H1 (cell line): ENCODE measurements at regions not wholly inside any gene's neighbourhood (a gene's known extent, or its start where the extent isn't known, plus 50 kb on each side); places are given as distances from the start of the nearest gene placed in this dataset.

Experiments used
- CTCF ChIA-PET: fragments of 300-600 bp; sonication (Branson Sonifier 250); formaldehyde crosslinking; loops from one replicate; lab custom pipeline; 2021; ENCODE audit not compliant: partially characterized antibody; lab: Charles Lee
- POLR2A ChIA-PET: fragments of 300-600 bp; sonication (Branson Sonifier 250); formaldehyde crosslinking; loops from one replicate; lab custom pipeline; 2021; ENCODE audit warnings: inconsistent platforms; ENCODE audit not compliant: partially characterized antibody; lab: Charles Lee
- DNase-seq, 2 experiments: peaks; one replicate each; pipeline versions ENCODE4 v3.0.0 to v3.0.0-alpha.2; 2010 to 2022; ENCODE audit warnings: low spot score in 2 of 2, low read depth in 1 of 2, mixed read lengths in 1 of 2
- FAIRE-seq: peaks from 2 replicates; lab custom pipeline; 2011; peaks lifted over from hg19 to GRCh38; lab: Jason Lieb, UNC
- H2AFZ ChIP-seq: 2 replicates; pipeline ENCODE4 v1.8.1; 2012; ENCODE audit warnings: low read length, inconsistent platforms
- H2AK5ac ChIP-seq: 2 replicates; pipeline ENCODE4 v1.6.1; 2013; ENCODE audit warnings: low read depth, low read length
- H2BK120ac ChIP-seq: replicated peaks from 2 replicates; pipeline ENCODE3; 2013; ENCODE audit warnings: low read depth, low read length, inconsistent platforms
- H2BK12ac ChIP-seq: 2 replicates; pipeline ENCODE4 v1.6.1; 2013; ENCODE audit warnings: low read depth, low read length
- H2BK15ac ChIP-seq: 2 replicates; pipeline ENCODE4 v1.6.1; 2013; ENCODE audit warnings: low read length
- H2BK20ac ChIP-seq: 2 replicates; pipeline ENCODE4 v1.6.1; 2013; ENCODE audit warnings: low read length
- H2BK5ac ChIP-seq: 2 replicates; pipeline ENCODE4 v1.6.1; 2013; ENCODE audit warnings: low read depth, low read length
- H3K14ac ChIP-seq: 2 replicates; pipeline ENCODE4 v1.6.1; 2013; ENCODE audit warnings: inconsistent platforms; ENCODE audit not compliant: insufficient read length
- H3K18ac ChIP-seq: 2 replicates; pipeline ENCODE4 v1.6.1; 2013; ENCODE audit warnings: low read length; ENCODE audit errors: extremely low read depth
- H3K23ac ChIP-seq: 2 replicates; pipeline ENCODE4 v1.6.1; 2013; ENCODE audit warnings: inconsistent platforms; ENCODE audit not compliant: insufficient read length
- H3K23me2 ChIP-seq: 2 replicates; pipeline ENCODE4 v1.6.1; 2013; ENCODE audit warnings: low read depth, low read length
- H3K27ac ChIP-seq: 2 replicates; pipeline ENCODE4 v1.6.1; 2011; ENCODE audit warnings: low read depth, low read length, inconsistent platforms
- H3K27me3 ChIP-seq, 4 experiments: replicated peaks in 1 of 4; 1 replicate in 1 of 4; 2 replicates in 3 of 4; pipeline versions ENCODE4 v1.6.1 to v1.8.1; 2011 to 2013; ENCODE audit warnings: low read length in 3 of 4, mild to moderate bottlenecking in 3 of 4, inconsistent platforms in 2 of 4, mixed read lengths in 2 of 4, moderate library complexity in 1 of 4; ENCODE audit not compliant: control insufficient read depth in 3 of 4, insufficient read depth in 3 of 4; ENCODE audit errors: extremely low read depth in 1 of 4
- H3K36me3 ChIP-seq, 4 experiments: 2 replicates each; pipeline versions ENCODE4 v1.6.1 to v1.8.1; 2011 to 2013; ENCODE audit warnings: mild to moderate bottlenecking in 4 of 4, low read length in 3 of 4, moderate library complexity in 2 of 4, control low read depth in 1 of 4, inconsistent platforms in 1 of 4; ENCODE audit not compliant: insufficient read depth in 4 of 4, control insufficient read depth in 2 of 4
- H3K4ac ChIP-seq: replicated peaks from 2 replicates; pipeline ENCODE3; 2013; ENCODE audit warnings: low read length, low read depth, mixed read lengths, inconsistent platforms; ENCODE audit not compliant: insufficient read length
- H3K4me1 ChIP-seq, 4 experiments: replicated peaks in 1 of 4; 1 replicate in 1 of 4; 2 replicates in 3 of 4; pipeline versions ENCODE4 v1.6.1 to v1.8.1; 2011 to 2013; ENCODE audit warnings: low read length in 3 of 4, inconsistent platforms in 2 of 4, mixed read lengths in 1 of 4; ENCODE audit not compliant: insufficient read depth in 4 of 4, control insufficient read depth in 3 of 4
- H3K4me2 ChIP-seq, 2 experiments: 2 replicates each; pipeline versions ENCODE4 v1.6.1 to v1.8.1; 2011 to 2013; ENCODE audit warnings: low read depth in 2 of 2, low read length in 2 of 2, control low read depth in 1 of 2, inconsistent platforms in 1 of 2, mild to moderate bottlenecking in 1 of 2; ENCODE audit not compliant: insufficient read depth in 1 of 2
- H3K4me3 ChIP-seq, 4 experiments: fragments of 200-600, 300-600 bp in 1 of 4; sonication (generic), shearing (Covaris generic), sonication (Bioruptor Twin) in 1 of 4; 2 replicates each; pipeline versions ENCODE4 v1.5.1 to v1.8.1; 2011 to 2016; ENCODE audit warnings: low read length in 4 of 4, low read depth in 3 of 4, control low read depth in 2 of 4, inconsistent platforms in 2 of 4, mild to moderate bottlenecking in 2 of 4, mixed read lengths in 1 of 4, moderate library complexity in 1 of 4; ENCODE audit not compliant: insufficient read depth in 2 of 4; ENCODE audit errors: extremely low read depth in 1 of 4
- H3K56ac ChIP-seq: replicated peaks from 2 replicates; pipeline ENCODE3; 2013; ENCODE audit warnings: low read depth, mild to moderate bottlenecking, mixed read lengths, low read length, inconsistent platforms; ENCODE audit not compliant: insufficient read length
- H3K79me1 ChIP-seq: 2 replicates; pipeline ENCODE4 v1.6.1; 2013; ENCODE audit warnings: low read depth, low read length, control low read depth
- H3K79me2 ChIP-seq, 2 experiments: 2 replicates each; pipeline versions ENCODE4 v1.6.1 to v1.8.1; 2012 to 2013; ENCODE audit warnings: low read length in 2 of 2, mild to moderate bottlenecking in 2 of 2, inconsistent platforms in 1 of 2; ENCODE audit not compliant: insufficient read depth in 2 of 2, control insufficient read depth in 1 of 2
- H3K9ac ChIP-seq, 4 experiments: replicated peaks in 1 of 4; 1 replicate in 1 of 4; 2 replicates in 3 of 4; pipeline versions ENCODE4 v1.6.1 to v1.8.1; 2011 to 2013; ENCODE audit warnings: low read depth in 3 of 4, low read length in 3 of 4, control low read depth in 2 of 4, mild to moderate bottlenecking in 2 of 4, moderate library complexity in 2 of 4, inconsistent platforms in 1 of 4; ENCODE audit errors: extremely low read depth in 1 of 4
- H3K9me3 ChIP-seq, 2 experiments: 2 replicates each; pipeline versions ENCODE4 v1.6.1 to v1.8.1; 2012 to 2013; ENCODE audit warnings: mild to moderate bottlenecking in 2 of 2, moderate library complexity in 2 of 2, control low read depth in 1 of 2, inconsistent platforms in 1 of 2, low read depth in 1 of 2, low read length in 1 of 2, mixed read lengths in 1 of 2; ENCODE audit not compliant: insufficient read depth in 2 of 2
- H4K20me1 ChIP-seq, 2 experiments: replicated peaks in 1 of 2; 2 replicates each; pipeline versions ENCODE3 to v1.8.1; 2011 to 2013; ENCODE audit warnings: inconsistent platforms in 2 of 2, low read length in 2 of 2, mild to moderate bottlenecking in 1 of 2; ENCODE audit not compliant: insufficient read depth in 2 of 2, control insufficient read depth in 1 of 2
- H4K5ac ChIP-seq: 2 replicates; pipeline ENCODE4 v1.6.1; 2013; ENCODE audit warnings: low read length, low read depth, mixed read lengths, inconsistent platforms; ENCODE audit not compliant: insufficient read length
- H4K8ac ChIP-seq: 2 replicates; pipeline ENCODE4 v1.8.0; 2013; ENCODE audit warnings: mild to moderate bottlenecking, moderate library complexity, low read length, inconsistent platforms; ENCODE audit not compliant: insufficient read depth; ENCODE audit errors: extremely low read depth
- H4K91ac ChIP-seq: replicated peaks from 2 replicates; pipeline ENCODE3; 2013; ENCODE audit warnings: low read length, mixed read lengths, inconsistent platforms; ENCODE audit not compliant: insufficient read length
- ASH2L ChIP-seq: fragments of 200-600, 300-600 bp; sonication (generic); IDR thresholded peaks from one replicate; pipeline ENCODE4 v1.7.1; 2017; ENCODE audit warnings: low read length
- BRCA1 ChIP-seq: IDR thresholded peaks from 2 replicates; pipeline ENCODE4 v1.6.1; 2012; ENCODE audit warnings: low read depth, low read length, improper control_type of control experiment
- E2F6 ChIP-seq: IDR thresholded peaks from 2 replicates; pipeline ENCODE4 v1.6.1; 2012; ENCODE audit warnings: inconsistent platforms
- EGR1 ChIP-seq: IDR thresholded peaks from 2 replicates; pipeline ENCODE4 v1.6.1; 2011; ENCODE audit warnings: low read depth, low read length, borderline replicate concordance
- GABPA ChIP-seq: IDR thresholded peaks from 2 replicates; pipeline ENCODE4 v1.6.1; 2011; ENCODE audit warnings: mild to moderate bottlenecking, low read length, moderate library complexity, borderline replicate concordance; ENCODE audit not compliant: insufficient read depth
- GTF2F1 ChIP-seq: IDR thresholded peaks from 2 replicates; pipeline ENCODE4 v1.6.1; 2012; ENCODE audit warnings: low read depth, low read length, improper control_type of control experiment, borderline replicate concordance
- KDM5A ChIP-seq: fragments of 200-600 bp; IDR thresholded peaks from 2 replicates; pipeline ENCODE4 v1.7.1; 2012; ENCODE audit warnings: mild to moderate bottlenecking, low read length, inconsistent platforms, mixed read lengths
- POLR2AphosphoS5 ChIP-seq: IDR thresholded peaks from 2 replicates; pipeline ENCODE4 v1.6.1; 2011; ENCODE audit warnings: low read depth, low read length
- RAD21 ChIP-seq, 2 experiments: IDR thresholded peaks in 1 of 2; conservative IDR thresholded peaks in 1 of 2; 2 replicates each; pipeline ENCODE4 v1.6.1; 2011; ENCODE audit warnings: low read depth in 2 of 2, low read length in 2 of 2, improper control_type of control experiment in 1 of 2, inconsistent platforms in 1 of 2, mild to moderate bottlenecking in 1 of 2, moderate library complexity in 1 of 2
- RXRA ChIP-seq: IDR thresholded peaks from 2 replicates; pipeline ENCODE4 v1.6.1; 2011; ENCODE audit warnings: low read depth, mild to moderate bottlenecking, low read length, moderate library complexity; ENCODE audit not compliant: insufficient read depth
- SAP30 ChIP-seq: fragments of 300-600 bp; sonication (generic); IDR thresholded peaks from 2 replicates; pipeline ENCODE4 v1.7.1; 2012; ENCODE audit warnings: low read length, moderate library complexity, mild to moderate bottlenecking, inconsistent platforms; ENCODE audit not compliant: insufficient read depth, insufficient replicate concordance
- SP2 ChIP-seq: IDR thresholded peaks from 2 replicates; pipeline ENCODE4 v1.6.1; 2012; ENCODE audit warnings: mild to moderate bottlenecking, low read length, inconsistent platforms
- SUZ12 ChIP-seq: fragments of 200-600 bp; sonication (generic); IDR thresholded peaks from 2 replicates; pipeline ENCODE4 v1.6.1; 2012; ENCODE audit warnings: mild to moderate bottlenecking, inconsistent platforms, low read length, moderate library complexity, mixed read lengths
- TBP ChIP-seq: IDR thresholded peaks from 2 replicates; pipeline ENCODE4 v1.6.1; 2011; ENCODE audit warnings: low read depth, low read length, improper control_type of control experiment
- TEAD4 ChIP-seq: IDR thresholded peaks from 2 replicates; pipeline ENCODE4 v1.6.1; 2012; ENCODE audit warnings: low read depth, low read length, inconsistent platforms, mixed read lengths
- WGBS, 2 experiments: shearing (Covaris generic) in 1 of 2; methylation state at CpG; one replicate each; pipeline versions ENCODE4 v1.1.6 to v1.1.7; 2013 to 2015; ENCODE audit warnings: low lambda C conversion rate in 2 of 2, mixed read lengths in 2 of 2, inconsistent platforms in 1 of 2, low coverage in 1 of 2, missing lambda C conversion rate in 1 of 2; ENCODE audit not compliant: insufficient replicate concordance in 2 of 2, insufficient coverage in 1 of 2, insufficient read length in 1 of 2; ENCODE audit errors: extremely low coverage in 1 of 2, missing lambda C conversion rate in 1 of 2; 5-methylcytosine and 5-hydroxymethylcytosine counted together

DNA sequence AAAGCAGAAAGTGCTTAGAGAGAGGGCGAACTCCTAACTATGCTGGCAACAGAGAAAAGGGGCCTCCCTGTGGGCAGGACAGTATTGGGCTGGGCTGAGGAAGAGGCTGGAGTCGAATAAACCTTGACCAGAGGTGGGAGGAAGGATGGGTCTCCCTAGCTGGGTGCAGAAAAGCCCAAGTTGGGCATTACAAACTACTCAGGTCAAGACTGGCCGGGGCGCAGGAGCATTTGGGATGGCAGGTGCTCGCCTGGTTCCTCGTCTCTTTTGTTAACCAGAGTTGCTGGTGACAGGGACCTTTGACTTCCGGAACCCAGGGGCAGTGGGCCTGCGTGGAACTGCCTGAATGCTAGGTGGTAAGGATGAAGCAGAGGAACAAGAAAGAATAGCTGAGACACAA is 80.3 kb upstream of the SHISAL1 start:
- 84% methylated on average over 8 of the region's 8 CpGs; no CpG with 5 or more reads in 1 of the 2 experiments for WGBS, 2 experiments
- DNase-seq = no peak
- Histone ChIP-seq H3K79me2 (no peaks in the 10 kb centered on the region), H3K23me2 (no peaks in the 10 kb centered on the region), H3K9me3 (no peaks in the 10 kb centered on the region), H3K4me3 (no peak overlapping the region), H2BK12ac (no peak overlapping the region), H3K4ac (no peak overlapping the region), H3K4me1 (peaks cover 0 to 6% (median 2%) of the 10 kb centered on the region in 4 experiments; a peak in 5 of 7 replicates), H2BK5ac (no peak overlapping the region), H3K56ac (no peak overlapping the region), H3K14ac (no peak overlapping the region), H3K4me2 (no peak overlapping the region), H2BK20ac (no peak overlapping the region), H4K8ac (no peak overlapping the region), H4K91ac (no peak overlapping the region), H3K27me3 (peaks cover 0 to 2% (median 0%) of the 10 kb centered on the region in 4 experiments; a peak in 1 of 7 replicates), H3K23ac (no peak overlapping the region), H3K9ac (no peak overlapping the region), H4K20me1 (no peaks in the 10 kb centered on the region), H2AK5ac (no peak overlapping the region), H4K5ac (no peak overlapping the region), H3K36me3 (no peaks in the 10 kb centered on the region), H2BK15ac (no peak overlapping the region), H2AFZ (no peak overlapping the region), H2BK120ac (no peak overlapping the region), H3K79me1 (no peaks in the 10 kb centered on the region), H3K27ac (no peak overlapping the region)
- ChIA-PET CTCF (interaction anchor here (0.8 to 1.5 kb wide), 3 partner anchors 10 to 341 kb away, joined by 3 to 4 read pairs (median 3); no protein-coding TSS in a partner anchor), POLR2A (no interaction called here)
- no peak for FAIRE-seq
- TF ChIP-seq GTF2F1 = no peak
- TF ChIP-seq RXRA = no peak
- no peak for TF ChIP-seq SAP30
- TF ChIP-seq E2F6 = no peak
- TF ChIP-seq GABPA = no peak
- TF ChIP-seq EGR1 = no peak
- TF ChIP-seq SUZ12 = no peak
- no peak for TF ChIP-seq SP2
- TF ChIP-seq TEAD4 = no peak
- no peak for TF ChIP-seq BRCA1
- no peak for TF ChIP-seq TBP
- TF ChIP-seq POLR2AphosphoS5 = no peak
- no peak for TF ChIP-seq RAD21 (IDR thresholded peaks at IDR 0.05 in 1 of 2, conservative IDR thresholded peaks at IDR 0.05 in 1 of 2; ENCODE audit: low read depth in 2 of 2, low read length in 2 of 2)
- TF ChIP-seq ASH2L = no peak
- no peak for TF ChIP-seq KDM5A
- TF ChIP-seq, all 59 proteins: peak for 0
- H3K18ac ChIP-seq = no peak overlapping the region
